Head of caudate nucleus (tissue), 42 donors: ENCODE measurements at regions not wholly inside any gene's neighbourhood (a gene's known extent, or its start where the extent isn't known, plus 50 kb on each side); places are given as distances from the start of the nearest gene placed in this dataset.
A peak's percentile ranks its signal among the peaks of the same experiment; 100 is the strongest.

ENCODE experiments used
- DNase-seq, 42 donors: peaks; one replicate each; pipeline versions ENCODE4 v3.0.0 to v3.0.0-alpha.2; 2020 to 2021; ENCODE audit warnings: mixed read lengths in 7 of 42
- intact Hi-C: fragments of 100-400 bp; cut with DNase I; formaldehyde crosslinking; loops from one replicate; pipeline ENCODE4 v1.15.0; 2022

DNA sequence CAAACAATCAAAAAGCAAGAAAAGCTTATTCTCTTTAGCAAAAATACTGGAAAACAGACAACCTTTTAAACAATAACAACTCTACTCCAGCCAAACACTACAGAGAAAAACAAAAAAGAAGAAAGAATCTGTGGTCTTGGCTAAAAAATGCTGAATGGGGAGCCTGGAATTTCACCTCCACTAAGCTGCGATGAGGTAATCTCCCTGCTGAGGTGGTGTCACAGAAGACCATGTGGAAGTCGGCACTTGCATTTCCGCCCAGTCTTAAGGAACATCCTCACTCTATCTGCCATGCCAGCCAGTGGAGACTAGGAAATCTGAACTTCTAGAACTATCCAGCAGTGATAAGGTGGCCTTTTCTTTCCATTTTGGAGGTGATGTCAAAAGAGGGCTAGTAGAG is 1026.8 kb upstream of the EPHA7 start:
- no peak for DNase-seq
- intact Hi-C loops, result no loop called here

DNA sequence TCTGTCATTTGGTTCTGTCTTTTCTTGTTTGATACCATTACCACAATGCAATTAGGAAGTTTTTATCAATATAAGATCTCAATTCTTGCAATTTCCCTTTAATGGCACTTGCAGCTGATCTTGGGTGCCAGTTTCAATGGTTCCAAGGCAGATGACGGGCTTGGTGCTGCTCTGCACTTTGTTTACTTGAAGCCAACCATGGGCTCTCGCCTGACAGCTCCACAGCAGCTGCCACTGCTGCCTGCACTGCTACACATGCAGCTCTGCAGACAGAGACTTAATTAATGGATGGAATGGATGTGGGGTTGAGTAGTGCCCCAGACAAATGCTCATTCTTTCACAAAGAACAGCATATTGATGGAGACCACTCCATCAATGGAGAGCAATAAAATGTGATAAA is 1024.3 kb upstream of the EPHA7 start:
- intact Hi-C loops, result no loop called here
- peak in 13 of 42 donors; percentile 2 to 43 (median 16) for DNase-seq

DNA sequence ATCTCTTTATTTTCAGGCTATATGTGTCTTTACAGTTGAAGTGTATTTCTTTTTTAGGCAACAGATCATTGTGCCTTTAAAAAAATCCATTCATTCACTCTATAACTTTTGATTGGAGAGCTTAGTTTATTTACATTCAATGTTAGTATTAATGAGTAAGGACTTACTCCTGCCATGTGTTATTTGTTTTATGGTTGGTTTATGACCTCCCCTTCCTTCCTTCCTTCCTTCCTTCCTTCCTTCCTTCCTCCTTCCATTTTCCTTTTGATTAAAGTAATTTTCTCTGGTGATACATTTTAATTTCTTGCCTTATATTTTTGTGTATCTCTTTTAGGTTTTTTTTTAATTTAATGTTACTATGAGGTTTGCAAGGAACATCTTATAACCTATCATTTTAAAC is 1005.3 kb upstream of the EPHA7 start:
- intact Hi-C loops, result no loop called here
- no peak for DNase-seq

DNA sequence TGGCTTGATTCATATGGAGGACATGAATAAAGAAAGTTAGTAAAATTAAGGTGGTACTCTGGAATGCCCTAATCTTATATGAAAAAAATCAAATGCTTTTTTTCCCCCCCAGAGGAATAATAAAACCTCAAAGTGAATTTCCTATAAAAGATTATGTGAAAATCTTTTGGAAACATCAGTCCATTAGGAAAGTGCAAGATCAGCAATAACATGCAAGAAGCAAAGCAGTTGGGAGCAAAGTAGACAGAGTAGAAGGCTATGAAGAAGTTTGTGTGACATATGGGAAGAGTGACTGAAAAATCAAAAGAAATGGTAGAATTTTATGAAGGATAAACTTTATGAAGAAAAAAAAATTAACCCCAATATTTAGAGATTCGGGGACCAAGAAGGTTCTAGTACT is 998.0 kb upstream of the EPHA7 start:
- DNase-seq, result no peak
- intact Hi-C loops, result no loop called here

DNA sequence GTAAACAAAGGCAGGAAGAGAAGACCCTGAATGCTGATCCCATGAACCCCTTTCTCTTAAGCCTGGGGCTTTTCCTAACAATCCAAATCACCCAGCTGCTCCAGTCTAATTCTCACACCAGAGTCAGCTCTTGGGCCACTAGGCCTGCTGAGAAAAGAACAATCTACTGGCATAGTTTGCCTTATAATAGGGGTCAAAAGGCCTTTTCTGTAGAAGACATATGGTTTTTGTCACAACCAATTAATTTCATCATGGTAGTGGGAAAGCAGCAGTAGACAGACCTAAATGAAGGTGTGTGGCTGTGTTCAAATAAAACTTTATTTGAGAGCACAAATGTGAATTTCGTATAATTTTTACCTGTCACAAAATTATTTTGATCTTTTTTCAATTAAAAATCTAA is 994.7 kb upstream of the EPHA7 start:
- no peak for DNase-seq
- intact Hi-C loops, result loop anchor here (5.0 kb wide), 1 partner anchor 92 kb away; no protein-coding TSS in a partner anchor

DNA sequence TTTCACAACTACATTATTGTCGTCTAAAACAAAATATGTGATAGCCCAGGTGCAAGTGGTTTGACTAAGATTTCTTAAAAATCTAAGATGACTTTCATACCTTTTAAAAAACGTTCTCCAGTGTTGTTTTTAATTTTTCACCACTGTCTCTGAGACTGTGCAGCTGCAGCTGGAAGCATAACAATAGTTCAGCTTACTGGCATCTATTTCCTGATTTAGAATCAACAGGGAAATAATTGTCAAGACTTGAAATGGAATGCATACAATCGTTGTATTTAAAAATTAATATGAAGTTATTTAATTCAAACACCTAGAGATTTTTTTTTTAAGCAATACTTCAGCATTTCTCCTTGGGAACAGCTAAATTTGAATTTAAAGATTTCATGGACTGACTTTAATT is 982.0 kb upstream of the EPHA7 start:
- DNase-seq, result peak in 6 of 42 donors; percentile 2 to 38 (median 10)
- intact Hi-C loops, result no loop called here

DNA sequence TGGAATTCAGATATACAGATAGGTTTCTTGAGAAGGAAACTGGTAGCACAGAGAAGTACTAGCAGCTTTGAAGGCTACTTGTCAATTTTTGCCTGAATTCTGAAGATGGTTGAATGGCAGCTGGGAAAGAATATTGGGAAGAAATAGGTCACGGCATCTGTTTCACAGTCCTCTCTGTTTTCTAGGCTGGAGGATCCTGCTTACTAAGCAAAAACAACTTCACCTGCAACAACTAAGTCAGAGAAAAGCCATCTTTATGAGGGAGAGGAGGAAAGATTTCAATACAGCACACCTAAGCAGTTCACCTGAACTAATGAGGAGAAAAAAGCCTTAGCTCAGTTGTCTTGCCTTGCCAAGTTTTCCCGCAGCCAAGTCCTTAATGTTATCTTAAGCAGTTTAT is 975.5 kb upstream of the EPHA7 start:
- no peak for DNase-seq
- intact Hi-C loops, result no loop called here

DNA sequence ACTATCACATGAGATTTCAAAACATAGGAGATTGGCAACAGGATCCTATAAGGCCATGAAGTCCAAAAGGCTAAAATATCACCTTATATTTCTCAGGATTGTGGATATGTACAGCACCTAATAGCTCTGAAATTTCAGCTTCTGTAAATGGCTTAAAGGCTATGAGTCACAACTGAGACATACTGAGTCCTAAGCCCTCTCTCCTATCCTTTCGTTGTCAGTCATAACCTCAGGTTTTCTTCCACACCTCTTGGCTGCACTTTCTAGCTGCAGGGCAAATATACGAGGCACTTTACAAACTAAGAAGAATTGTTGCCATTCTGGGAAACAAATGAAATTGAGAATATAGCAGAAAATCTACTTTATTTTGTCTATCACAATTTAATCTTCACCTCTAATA is 969.9 kb upstream of the EPHA7 start:
- intact Hi-C loops, result no loop called here
- DNase-seq, result no peak

DNA sequence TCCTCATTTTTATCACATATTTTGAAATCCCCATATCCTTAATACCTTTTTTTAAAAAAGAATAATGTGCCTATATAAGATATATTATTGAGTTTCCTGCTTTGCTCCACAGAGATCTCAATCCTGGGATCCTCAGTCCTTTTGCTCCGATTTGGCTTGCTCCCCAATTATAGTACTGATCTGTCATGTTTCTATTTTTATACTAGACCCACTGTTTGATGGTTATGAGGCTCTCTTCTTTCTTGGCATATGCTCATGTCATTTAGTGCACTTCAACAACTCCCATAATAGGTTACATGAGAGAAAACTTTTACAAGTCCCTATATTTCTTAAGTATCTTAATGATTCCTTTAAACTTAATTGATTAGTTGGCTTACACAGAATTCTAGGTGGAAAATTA is 958.5 kb upstream of the EPHA7 start:
- intact Hi-C loops, result no loop called here
- DNase-seq, result no peak

DNA sequence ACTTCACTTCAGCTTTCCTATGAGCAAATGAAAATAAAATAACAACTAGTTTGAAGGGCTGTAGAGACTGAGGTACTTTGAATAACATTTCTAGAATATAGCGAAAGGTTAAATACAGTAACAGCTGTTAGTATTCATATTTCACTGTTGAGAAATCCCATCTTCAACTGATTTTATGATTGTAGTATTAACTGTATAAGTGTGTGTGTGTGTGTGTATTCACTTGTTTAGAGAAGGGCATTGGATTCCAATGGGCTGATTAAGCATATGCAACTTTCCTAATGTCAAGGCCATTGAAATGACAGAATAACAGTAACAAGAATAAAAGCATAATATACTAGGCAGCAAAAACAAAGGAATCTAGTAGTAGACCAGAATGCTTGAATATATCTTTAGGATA is 957.5 kb upstream of the EPHA7 start:
- DNase-seq, result no peak
- intact Hi-C loops, result no loop called here

DNA sequence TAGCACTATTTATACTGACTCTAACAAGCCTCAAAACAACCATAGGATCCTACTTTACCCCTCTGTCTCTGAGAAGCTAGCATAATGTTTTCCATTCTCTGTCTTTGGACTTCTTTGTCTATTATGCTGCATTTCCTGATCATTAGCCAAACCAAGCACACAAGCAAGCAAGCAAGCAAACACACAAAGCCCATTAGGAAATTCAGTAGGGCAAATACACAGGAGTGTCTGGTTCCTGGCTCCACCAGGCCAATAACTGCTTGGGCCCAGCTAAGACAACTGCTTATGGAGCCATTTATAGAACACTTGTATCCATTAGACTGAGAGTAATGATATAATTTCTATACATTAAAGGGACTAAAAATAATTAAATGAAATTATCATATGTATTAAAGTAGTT is 952.9 kb upstream of the EPHA7 start:
- intact Hi-C loops, result no loop called here
- peak in 26 of 42 donors; percentile 11 to 72 (median 43) for DNase-seq

DNA sequence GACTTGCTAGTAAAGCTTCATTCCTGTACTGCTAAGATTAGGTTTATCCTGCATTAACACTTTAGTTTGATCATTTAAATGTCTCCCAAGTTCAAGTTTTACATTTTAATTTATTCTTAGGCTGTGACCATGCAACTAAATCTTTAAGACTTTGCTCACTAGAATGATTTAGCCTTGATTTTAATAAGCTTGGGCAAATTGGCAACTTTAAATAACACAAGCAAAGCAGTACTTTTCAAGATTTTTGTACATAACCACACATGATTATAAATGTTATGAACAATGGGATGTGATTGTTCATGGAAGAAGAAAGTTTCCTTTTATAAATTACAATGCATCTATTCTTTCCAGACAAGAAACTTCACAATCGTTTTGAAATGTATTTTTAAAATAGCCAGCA is 948.0 kb upstream of the EPHA7 start:
- intact Hi-C loops, result no loop called here
- DNase-seq, result no peak

DNA sequence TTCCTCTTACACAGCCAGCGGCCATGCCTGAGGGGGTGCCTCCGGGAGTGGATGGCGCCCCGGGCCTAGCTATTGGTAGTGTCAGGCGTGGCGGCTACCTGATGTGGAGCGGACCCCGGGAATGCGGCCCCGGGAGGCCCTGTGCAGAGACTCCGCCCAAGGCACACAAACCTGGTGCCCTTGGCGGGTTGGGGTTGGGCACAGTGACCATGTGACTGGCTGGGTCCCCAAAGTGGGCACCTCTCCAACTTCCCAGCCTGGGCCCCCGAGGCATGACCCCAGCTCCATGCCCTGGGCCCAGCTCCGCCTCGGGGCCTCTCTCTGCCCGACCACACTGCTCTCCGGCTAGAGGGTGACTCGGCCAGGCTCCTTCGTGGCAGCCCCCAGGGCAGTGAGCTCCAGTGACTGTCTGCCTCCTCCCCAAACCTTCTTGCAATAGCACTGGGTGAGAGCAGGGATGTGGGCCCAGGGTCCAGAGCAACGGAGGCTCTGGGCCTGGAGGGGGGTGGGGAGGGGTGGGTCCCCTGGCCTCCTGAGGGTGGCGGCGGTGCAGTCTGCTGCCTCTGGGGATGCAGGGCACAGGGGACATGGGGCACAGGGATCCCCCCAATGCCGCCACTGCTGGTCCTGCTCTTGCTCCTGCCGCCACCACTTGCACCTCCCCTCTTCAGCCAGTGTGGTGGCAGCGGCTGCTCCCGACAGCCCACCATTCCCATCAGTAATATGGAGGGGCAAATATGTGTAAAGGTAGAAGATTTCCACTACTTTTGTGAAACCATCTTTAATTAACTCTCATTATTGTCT is 942.9 kb upstream of the EPHA7 start:
- no peak for DNase-seq
- intact Hi-C loops, result no loop called here

DNA sequence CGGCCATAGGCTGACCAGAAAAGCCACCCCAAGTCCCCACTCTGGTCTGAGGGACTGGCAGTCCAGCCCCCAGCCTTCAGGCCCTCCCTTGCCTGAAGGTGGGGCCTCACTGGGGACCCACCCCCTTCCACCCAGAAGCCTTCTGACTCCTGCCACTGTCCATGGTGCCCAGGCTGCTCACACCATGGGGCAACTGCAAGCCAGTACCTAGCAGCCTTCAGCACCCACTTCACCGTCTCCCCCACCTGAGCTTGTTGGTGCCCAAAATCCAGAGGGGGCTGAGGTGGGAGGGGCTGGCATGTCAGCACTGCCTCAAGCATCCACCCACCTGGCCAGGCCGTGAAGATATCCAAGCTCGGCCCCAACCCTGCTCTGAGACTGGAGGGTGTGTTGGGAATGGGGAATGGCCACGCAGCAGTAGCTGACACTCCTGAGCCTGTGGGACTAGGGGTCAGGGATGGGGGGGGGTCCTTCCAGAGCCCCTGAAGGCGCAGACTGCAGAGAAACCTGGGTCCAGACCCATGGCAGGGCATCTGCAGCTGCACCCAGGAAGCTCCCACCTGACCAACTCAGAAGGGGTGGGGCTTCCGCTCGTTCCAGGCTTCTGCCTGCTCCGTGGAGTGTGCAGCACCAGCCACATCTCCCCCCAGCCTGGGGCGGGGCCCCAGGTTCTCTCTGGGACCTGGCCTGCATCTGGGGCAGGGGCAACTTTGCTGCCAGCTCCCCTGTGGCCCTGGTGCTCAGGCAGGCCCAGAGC is 942.1 kb upstream of the EPHA7 start:
- intact Hi-C loops, result no loop called here
- no peak for DNase-seq

DNA sequence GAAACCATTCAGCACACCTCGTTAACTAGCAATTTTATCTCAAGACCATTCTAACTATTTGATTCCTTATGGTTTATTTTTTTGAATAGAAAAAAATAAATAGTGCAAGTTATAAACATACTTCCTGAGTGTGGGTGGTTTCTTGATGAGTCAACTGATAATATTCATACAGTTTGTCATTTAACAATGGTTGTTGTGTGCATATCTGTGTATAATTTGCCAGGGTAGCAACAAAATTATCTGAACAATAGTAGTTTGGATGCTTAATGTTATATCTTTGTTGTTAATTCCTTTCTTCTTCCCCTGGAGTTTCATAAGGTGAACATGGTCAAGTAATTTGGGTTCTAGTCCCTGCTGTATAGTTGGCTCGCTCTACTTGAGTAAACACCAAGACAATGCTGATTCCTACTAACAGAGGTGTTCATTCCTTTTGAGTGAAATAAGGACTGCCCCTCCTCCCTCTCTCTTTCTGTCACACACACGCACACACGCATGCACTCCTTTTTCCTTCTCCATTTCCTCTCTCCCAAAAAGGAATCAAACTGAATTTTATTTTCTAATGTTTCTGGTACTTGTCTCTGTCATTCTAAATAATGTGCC is 938.1 kb upstream of the EPHA7 start:
- no peak for DNase-seq
- intact Hi-C loops, result no loop called here

DNA sequence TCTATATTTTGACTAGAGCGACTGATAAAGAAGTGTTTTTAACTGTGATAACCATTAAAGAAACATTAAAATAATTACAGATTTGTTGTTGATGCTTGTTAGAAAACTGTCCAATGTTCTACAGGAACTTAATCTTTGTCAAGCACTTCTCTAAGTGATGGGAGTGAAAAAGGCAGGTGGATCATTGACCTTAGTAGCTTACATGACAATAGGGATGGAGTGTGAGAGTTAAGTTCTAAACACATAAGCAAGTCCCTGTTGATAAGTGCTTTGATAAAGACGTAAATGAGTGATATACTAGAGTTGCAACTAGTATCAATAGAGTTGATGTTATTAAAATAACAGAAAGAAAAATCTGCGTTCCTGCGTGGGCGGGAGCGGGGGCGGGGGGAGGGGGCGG is 931.5 kb upstream of the EPHA7 start:
- intact Hi-C loops, result no loop called here
- DNase-seq, result no peak

DNA sequence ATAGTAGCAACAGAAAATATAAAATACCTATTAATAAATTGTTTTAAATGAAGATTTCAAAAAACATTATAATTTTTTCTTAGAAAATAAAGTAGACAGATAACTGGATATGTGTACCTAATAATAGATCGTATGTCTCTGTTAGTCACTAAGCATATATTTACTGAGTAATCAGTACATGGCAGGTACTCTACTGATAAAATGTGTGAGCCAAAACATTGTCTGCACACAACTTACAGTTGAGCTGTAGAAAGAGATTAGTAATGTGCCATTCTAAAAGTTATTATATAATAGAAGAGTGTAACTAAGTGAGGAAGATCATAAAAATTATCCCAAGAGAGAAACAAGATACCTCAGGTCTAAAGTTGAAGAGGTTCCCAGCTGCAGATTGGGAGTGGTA is 929.9 kb upstream of the EPHA7 start:
- intact Hi-C loops, result no loop called here
- DNase-seq, result no peak

DNA sequence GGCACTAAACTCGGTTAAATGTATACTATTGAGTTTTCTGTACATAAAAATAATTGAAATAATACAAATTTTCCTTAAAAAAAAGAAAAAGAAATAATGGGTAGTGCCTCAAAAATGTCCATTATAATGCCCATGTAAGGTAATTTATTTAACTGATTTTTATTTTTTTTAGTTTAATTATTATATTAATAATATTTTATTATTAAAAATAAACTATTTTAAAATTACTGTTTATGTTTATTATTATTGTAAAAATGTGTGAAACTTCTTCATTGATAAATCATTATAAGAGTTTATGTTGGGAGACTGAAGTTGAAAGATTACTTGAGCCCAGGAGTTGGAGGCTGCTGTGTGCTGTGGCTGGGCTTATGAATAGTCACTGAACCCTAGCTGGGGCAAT is 925.5 kb upstream of the EPHA7 start:
- intact Hi-C loops, result no loop called here
- no peak for DNase-seq

DNA sequence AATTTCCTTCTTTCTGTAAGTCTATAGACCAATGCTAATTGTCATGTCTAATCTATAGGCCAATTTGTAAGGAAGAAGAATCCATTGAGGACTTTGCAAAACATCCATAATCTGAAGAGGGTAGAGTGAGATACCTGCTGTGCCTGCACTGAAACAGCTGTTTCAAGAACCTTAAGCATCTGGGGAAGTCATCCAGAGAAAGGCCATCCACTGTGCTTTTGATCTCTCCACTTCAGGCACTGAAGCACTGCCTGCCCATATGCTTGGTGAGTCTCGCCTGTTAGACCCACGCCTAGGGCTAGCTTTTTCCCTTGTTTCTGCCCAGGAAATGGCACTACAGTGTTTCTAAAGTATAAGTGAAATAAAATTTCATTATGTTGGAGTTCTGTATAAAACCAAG is 921.8 kb upstream of the EPHA7 start:
- DNase-seq, result no peak
- intact Hi-C loops, result no loop called here

DNA sequence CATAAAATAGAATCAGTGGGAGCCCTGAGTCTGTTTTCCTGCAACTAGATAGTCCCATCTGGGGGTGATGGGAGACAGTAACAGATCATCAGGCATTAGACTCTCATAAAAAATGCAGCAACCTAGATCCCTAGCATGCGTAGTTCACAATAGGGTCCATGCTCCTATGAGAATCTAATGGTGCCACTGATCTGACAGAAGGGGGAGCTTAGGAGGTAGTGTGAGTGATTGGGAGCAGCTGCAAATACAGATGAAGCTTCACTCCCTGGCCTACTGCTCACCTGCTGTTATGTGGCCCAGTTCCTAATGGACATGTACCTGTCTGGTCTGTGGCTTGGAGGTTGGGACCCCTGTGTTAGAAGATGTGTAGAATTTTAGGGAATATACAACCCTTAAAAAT is 904.5 kb upstream of the EPHA7 start:
- intact Hi-C loops, result loop anchor here (5.0 kb wide), 1 partner anchor 88 kb away; no protein-coding TSS in a partner anchor
- peak in 16 of 42 donors; percentile 1 to 42 (median 20) for DNase-seq
